ENCODE measurements at regions not wholly inside any gene's neighbourhood (a gene's known extent, or its start where the extent isn't known, plus 50 kb on each side); places are given as distances from the start of the nearest gene placed in this dataset.

GRCh38 chr2:237016121-237016915, 69.4 kb upstream of the COPS8 start:
- no peak for DNase-seq

DNA sequence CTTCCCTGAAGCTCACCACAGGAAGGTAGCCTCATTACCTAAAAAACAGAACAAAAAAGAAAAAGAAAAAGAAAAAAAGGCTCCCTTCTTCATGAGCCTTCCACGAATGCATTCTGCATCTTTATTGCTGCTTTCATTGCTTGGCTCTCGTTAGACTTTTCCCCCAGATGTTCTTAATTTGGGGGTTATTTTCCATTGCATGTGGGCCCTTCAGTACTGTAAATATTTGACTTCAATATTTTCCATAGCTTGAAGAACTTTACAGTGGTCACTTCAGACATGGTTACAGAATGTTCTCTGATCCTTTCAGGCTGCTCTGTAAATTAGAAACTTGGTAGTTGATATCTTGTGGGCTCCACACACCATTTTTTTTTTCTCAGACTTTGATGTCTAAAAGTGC, 65.6 kb upstream of the COPS8 start:
- DNase-seq, result no peak

- DNase-seq, result no peak
These were observed 63.2 kb upstream of the COPS8 start for GRCh38 chr2:237022533-237022932.

DNA sequence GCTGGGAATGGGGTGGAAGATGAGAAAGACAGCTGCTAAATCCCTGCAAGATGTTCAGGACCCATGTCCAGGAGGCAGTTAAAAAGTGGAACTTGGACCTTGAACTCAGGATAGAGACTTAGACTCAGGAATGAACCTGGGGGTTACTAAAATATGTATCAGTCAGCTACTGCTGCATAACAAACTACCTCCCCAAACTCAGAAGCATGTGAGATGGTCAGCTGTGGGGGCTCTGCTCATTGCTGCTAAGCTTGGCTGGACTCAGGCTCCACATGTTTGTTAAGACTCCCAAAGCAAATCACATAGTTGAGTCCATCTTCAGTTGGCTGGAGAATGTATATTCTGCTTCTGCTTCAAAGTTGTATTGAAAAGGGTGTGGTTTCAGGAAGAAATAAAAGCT, 61.4 kb upstream of the COPS8 start:
- DNase-seq, result no peak

DNA sequence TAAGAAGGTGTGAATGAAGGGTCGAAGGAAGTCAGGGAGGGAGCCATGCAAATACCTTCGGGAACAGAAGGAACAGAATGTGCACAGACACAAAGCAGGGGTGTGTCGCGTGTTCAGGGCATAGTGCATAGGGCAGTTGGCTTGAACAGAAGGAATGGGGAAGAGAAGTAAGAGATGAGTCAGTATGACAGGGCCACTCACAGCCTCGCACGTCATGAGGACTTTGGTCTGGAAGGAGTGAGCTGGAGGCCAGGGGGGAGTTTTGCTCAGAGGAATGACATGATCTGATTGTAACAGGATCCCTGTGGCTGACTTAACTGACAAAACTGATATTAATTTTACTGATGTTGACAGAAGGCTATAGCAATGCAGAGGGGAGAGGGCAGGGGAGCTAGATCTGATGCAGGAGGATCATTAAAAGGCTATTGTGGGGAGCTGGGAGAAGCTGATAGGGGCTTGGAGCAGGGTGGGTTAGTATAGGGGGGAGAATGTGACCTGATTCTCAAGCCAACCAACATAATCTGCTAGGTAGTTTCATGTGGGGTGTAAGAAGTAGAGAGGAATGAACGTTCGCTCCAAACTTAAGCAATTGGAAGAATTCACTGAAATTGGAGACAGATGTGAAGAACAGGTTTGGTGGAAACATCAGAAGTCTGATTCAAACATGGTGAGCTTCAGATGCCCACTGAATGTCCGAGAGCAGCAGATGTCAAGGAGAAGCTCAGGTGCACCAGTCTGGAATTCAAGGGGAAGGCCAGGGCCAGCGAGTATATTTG, 60.4 kb upstream of the COPS8 start:
- DNase-seq, result peak; percentile 41

- peak; percentile 73 for DNase-seq
These were observed 58.5 kb upstream of the COPS8 start for GRCh38 chr2:237026981-237027711.

GRCh38 chr2:237027712-237028029, 58.0 kb upstream of the COPS8 start:
- DNase-seq, result no peak

- DNase-seq, result no peak
These were observed 55.3 kb upstream of the COPS8 start for GRCh38 chr2:237030382-237030781.

- DNase-seq, result no peak
These were observed 52.1 kb upstream of the COPS8 start for GRCh38 chr2:237033536-237034060.

GRCh38 chr2:237035781-237036475, 49.8 kb upstream of the COPS8 start:
- no peak for DNase-seq

Data from kidney glomerular epithelial cell (primary cell).